ENCODE measurements at regions not wholly inside any gene's neighbourhood (a gene's known extent, or its start where the extent isn't known, plus 50 kb on each side); places are given as distances from the start of the nearest gene placed in this dataset.

- CTCF ChIA-PET, result no interaction called here
- no peaks in the 10 kb centered on the region for H3K27me3 ChIP-seq (replicated peaks in 2 of 5; ENCODE audit: control insufficient read depth in 4 of 5, insufficient read depth in 5 of 5, low read length in 4 of 5)
- H3K36me3 ChIP-seq (ENCODE audit: control insufficient read depth in 4 of 4, insufficient read depth in 4 of 4, low read length in 3 of 4), result no peaks in the 10 kb centered on the region
- peaks cover 0 to 2% (median 0%) of the 10 kb centered on the region in 5 experiments for H3K9me3 ChIP-seq (ENCODE audit: control extremely low read depth in 1 of 5, control insufficient read depth in 4 of 5, insufficient read depth in 2 of 5, low read depth in 1 of 5, low read length in 4 of 5)
- no peaks in the 10 kb centered on the region for H3K4me1 ChIP-seq (ENCODE audit: control extremely low read depth in 1 of 4, control insufficient read depth in 4 of 4, insufficient read depth in 4 of 4, low read length in 3 of 4)
- no peak overlapping the region for H3K27ac ChIP-seq (ENCODE audit: insufficient read depth in 1 of 2, low read depth in 1 of 2, low read length in 2 of 2, poor library complexity in 1 of 2, severe bottlenecking in 2 of 2)
- WGBS (ENCODE audit: insufficient coverage), result 97% methylated on average over 7 of the region's 7 CpGs
- POLR2A ChIA-PET, result no interaction called here
- no peak for DNase-seq
- H3K4me3 ChIP-seq (ENCODE audit: control insufficient read depth in 1 of 7, extremely low read depth in 1 of 7, insufficient read depth in 4 of 7, low read depth in 2 of 7, low read length in 6 of 7), result no peak overlapping the region
These were observed 240.7 kb upstream of the FAM98A start for GRCh38 chr2:33839791-33840190.

DNA sequence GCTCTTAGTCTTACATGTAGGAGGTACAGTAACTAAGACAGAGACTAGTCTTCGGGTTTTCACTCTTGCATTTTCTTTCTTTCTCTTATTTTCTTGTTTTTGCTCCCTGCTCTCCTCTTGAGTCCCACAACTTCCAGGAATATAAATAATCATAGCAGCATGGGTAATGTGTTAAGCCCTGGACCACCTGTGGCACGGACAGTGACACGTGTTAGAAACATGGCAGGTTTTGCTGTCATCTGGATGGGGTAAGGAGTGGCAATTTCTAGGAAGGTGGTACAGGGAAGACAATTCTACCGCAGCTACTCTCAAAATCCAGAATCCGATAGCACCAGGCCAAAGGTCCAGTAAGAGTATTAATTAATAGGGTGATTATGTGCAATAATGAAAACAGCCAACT lies 237.5 kb upstream of the FAM98A start:
- ChIA-PET CTCF (no interaction called here), POLR2A (no interaction called here)
- no peaks in the 10 kb centered on the region for H3K36me3 ChIP-seq (ENCODE audit: control insufficient read depth in 4 of 4, insufficient read depth in 4 of 4, low read length in 3 of 4)
- no peak overlapping the region for H3K4me3 ChIP-seq (ENCODE audit: control insufficient read depth in 1 of 7, extremely low read depth in 1 of 7, insufficient read depth in 4 of 7, low read depth in 2 of 7, low read length in 6 of 7)
- no peaks in the 10 kb centered on the region for H3K4me1 ChIP-seq (ENCODE audit: control extremely low read depth in 1 of 4, control insufficient read depth in 4 of 4, insufficient read depth in 4 of 4, low read length in 3 of 4)
- no peaks in the 10 kb centered on the region for H3K27me3 ChIP-seq (replicated peaks in 2 of 5; ENCODE audit: control insufficient read depth in 4 of 5, insufficient read depth in 5 of 5, low read length in 4 of 5)
- DNase-seq, result no peak
- 90% methylated on average over 2 of the region's 5 CpGs for WGBS (ENCODE audit: insufficient coverage)
- H3K27ac ChIP-seq (ENCODE audit: insufficient read depth in 1 of 2, low read depth in 1 of 2, low read length in 2 of 2, poor library complexity in 1 of 2, severe bottlenecking in 2 of 2), result no peak overlapping the region
- H3K9me3 ChIP-seq (ENCODE audit: control extremely low read depth in 1 of 5, control insufficient read depth in 4 of 5, insufficient read depth in 2 of 5, low read depth in 1 of 5, low read length in 4 of 5), result peaks cover 0 to 2% (median 0%) of the 10 kb centered on the region in 5 experiments

DNA sequence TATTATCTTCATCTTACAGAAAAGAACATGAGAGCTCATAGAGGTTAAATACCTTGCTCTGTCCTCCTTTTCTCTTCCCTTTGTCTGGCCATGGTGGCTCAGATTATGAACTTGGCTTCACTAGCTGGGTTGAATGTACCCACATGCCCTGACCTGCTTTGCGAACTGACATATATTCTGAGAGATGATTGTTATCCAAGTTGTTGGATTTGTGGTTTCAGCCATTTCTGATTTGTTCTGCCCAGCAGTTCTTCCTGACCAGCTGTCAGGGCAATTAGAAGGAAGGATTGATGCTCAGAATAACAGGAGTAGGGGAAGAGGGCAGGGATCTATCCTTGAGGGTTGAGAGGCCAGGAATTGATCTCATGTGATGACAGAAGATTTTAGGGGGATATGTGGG lies 236.8 kb upstream of the FAM98A start:
- no CpG with 5 or more reads among the region's 1 CpG for WGBS (ENCODE audit: insufficient coverage)
- H3K9me3 ChIP-seq (ENCODE audit: control extremely low read depth in 1 of 5, control insufficient read depth in 4 of 5, insufficient read depth in 2 of 5, low read depth in 1 of 5, low read length in 4 of 5), result peaks cover 0 to 2% (median 0%) of the 10 kb centered on the region in 5 experiments
- H3K4me1 ChIP-seq (ENCODE audit: control extremely low read depth in 1 of 4, control insufficient read depth in 4 of 4, insufficient read depth in 4 of 4, low read length in 3 of 4), result no peaks in the 10 kb centered on the region
- H3K27ac ChIP-seq (ENCODE audit: insufficient read depth in 1 of 2, low read depth in 1 of 2, low read length in 2 of 2, poor library complexity in 1 of 2, severe bottlenecking in 2 of 2), result no peak overlapping the region
- POLR2A ChIA-PET, result no interaction called here
- DNase-seq, result no peak
- H3K27me3 ChIP-seq (replicated peaks in 2 of 5; ENCODE audit: control insufficient read depth in 4 of 5, insufficient read depth in 5 of 5, low read length in 4 of 5), result no peaks in the 10 kb centered on the region
- H3K36me3 ChIP-seq (ENCODE audit: control insufficient read depth in 4 of 4, insufficient read depth in 4 of 4, low read length in 3 of 4), result no peaks in the 10 kb centered on the region
- H3K4me3 ChIP-seq (ENCODE audit: control insufficient read depth in 1 of 7, extremely low read depth in 1 of 7, insufficient read depth in 4 of 7, low read depth in 2 of 7, low read length in 6 of 7), result no peak overlapping the region
- CTCF ChIA-PET, result no interaction called here

GRCh38 chr2:33822964-33823363 lies 223.9 kb upstream of the FAM98A start:
- CTCF ChIA-PET, result no interaction called here
- WGBS (ENCODE audit: insufficient coverage), result 100% methylated on average over 1 of the region's 3 CpGs
- POLR2A ChIA-PET, result no interaction called here

DNA sequence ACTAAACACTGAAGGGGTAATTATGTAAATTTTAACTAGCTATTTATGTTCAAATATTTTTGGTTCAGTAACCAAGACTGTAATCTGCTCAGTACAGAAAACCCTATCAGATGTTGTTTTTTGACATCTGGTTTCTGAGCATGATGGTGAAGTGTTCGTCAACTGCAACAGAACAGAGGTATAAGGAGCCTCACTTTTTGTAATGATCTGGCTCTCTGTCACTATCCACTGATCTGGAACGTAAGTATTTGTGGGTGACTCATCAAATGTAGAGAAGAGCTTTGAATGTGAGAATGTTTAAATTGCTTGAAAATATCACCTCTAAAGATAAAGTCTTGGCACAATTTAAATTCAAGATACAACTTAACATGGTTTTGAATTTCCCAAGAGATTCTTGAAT lies 213.6 kb upstream of the FAM98A start:
- H3K4me3 ChIP-seq (ENCODE audit: control insufficient read depth in 1 of 7, extremely low read depth in 1 of 7, insufficient read depth in 4 of 7, low read depth in 2 of 7, low read length in 6 of 7), result no peak overlapping the region
- H3K4me1 ChIP-seq (ENCODE audit: control extremely low read depth in 1 of 4, control insufficient read depth in 4 of 4, insufficient read depth in 4 of 4, low read length in 3 of 4), result no peaks in the 10 kb centered on the region
- ChIA-PET CTCF (no interaction called here), POLR2A (no interaction called here)
- no peak for DNase-seq
- no peak overlapping the region for H3K27ac ChIP-seq (ENCODE audit: insufficient read depth in 1 of 2, low read depth in 1 of 2, low read length in 2 of 2, poor library complexity in 1 of 2, severe bottlenecking in 2 of 2)
- H3K9me3 ChIP-seq (ENCODE audit: control extremely low read depth in 1 of 5, control insufficient read depth in 4 of 5, insufficient read depth in 2 of 5, low read depth in 1 of 5, low read length in 4 of 5), result no peaks in the 10 kb centered on the region
- no peaks in the 10 kb centered on the region for H3K27me3 ChIP-seq (replicated peaks in 2 of 5; ENCODE audit: control insufficient read depth in 4 of 5, insufficient read depth in 5 of 5, low read length in 4 of 5)
- no CpG with 5 or more reads among the region's 2 CpGs for WGBS (ENCODE audit: insufficient coverage)
- H3K36me3 ChIP-seq (ENCODE audit: control insufficient read depth in 4 of 4, insufficient read depth in 4 of 4, low read length in 3 of 4), result no peaks in the 10 kb centered on the region

More at GRCh38 chr2:33822964-33823363, 223.9 kb upstream of the FAM98A start:
- Histone ChIP-seq H3K4me3 (ENCODE audit: control insufficient read depth in 1 of 7, extremely low read depth in 1 of 7, insufficient read depth in 4 of 7, low read depth in 2 of 7, low read length in 6 of 7) (no peak overlapping the region), H3K27me3 (replicated peaks in 2 of 5; ENCODE audit: control insufficient read depth in 4 of 5, insufficient read depth in 5 of 5, low read length in 4 of 5) (no peaks in the 10 kb centered on the region), H3K4me1 (ENCODE audit: control extremely low read depth in 1 of 4, control insufficient read depth in 4 of 4, insufficient read depth in 4 of 4, low read length in 3 of 4) (no peaks in the 10 kb centered on the region), H3K27ac (ENCODE audit: insufficient read depth in 1 of 2, low read depth in 1 of 2, low read length in 2 of 2, poor library complexity in 1 of 2, severe bottlenecking in 2 of 2) (no peak overlapping the region), H3K36me3 (ENCODE audit: control insufficient read depth in 4 of 4, insufficient read depth in 4 of 4, low read length in 3 of 4) (no peaks in the 10 kb centered on the region), H3K9me3 (ENCODE audit: control extremely low read depth in 1 of 5, control insufficient read depth in 4 of 5, insufficient read depth in 2 of 5, low read depth in 1 of 5, low read length in 4 of 5) (peaks cover 0 to 2% (median 0%) of the 10 kb centered on the region in 5 experiments)
- no peak for DNase-seq

DNA sequence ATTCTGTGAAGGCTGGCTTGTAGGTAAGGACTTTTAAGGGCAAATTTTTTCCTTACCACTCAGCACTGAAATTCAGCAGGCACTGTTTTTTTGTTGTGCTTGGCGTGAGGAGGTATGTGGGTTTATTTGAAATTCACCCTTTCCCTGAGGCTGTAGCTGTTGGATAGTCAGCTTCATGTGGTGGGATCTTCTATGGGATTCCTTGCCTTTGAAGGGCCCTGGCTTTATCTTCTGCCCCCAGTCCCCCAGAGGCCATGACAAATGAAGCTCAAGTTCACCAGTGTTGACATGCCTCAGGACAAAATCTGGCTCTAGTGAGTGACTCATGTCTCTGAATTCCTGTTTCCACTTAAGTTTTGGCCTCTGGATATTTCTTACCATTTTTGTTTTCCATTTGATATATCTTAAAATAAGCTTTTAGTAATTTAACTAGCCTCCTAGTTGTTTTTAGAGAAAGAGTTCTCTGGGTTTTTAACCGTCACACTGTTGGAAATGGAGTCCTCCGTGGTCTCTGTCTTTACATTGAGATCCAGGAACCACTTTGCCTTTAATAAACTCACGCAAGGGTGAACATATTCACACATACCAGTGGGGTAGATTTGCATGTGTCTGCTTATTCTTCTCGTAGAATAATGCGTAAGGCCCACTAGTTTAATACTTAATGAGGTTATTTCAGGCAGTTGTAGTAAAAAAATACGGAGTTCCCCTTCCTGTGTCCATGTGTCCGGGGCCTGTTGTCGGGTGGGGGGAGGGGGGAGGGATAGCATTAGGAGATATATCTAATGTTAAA lies 211.1 kb upstream of the FAM98A start:
- H3K27ac ChIP-seq (ENCODE audit: insufficient read depth in 1 of 2, low read depth in 1 of 2, low read length in 2 of 2, poor library complexity in 1 of 2, severe bottlenecking in 2 of 2), result no peak overlapping the region
- DNase-seq, result no peak
- no peaks in the 10 kb centered on the region for H3K4me1 ChIP-seq (ENCODE audit: control extremely low read depth in 1 of 4, control insufficient read depth in 4 of 4, insufficient read depth in 4 of 4, low read length in 3 of 4)
- H3K4me3 ChIP-seq (ENCODE audit: control insufficient read depth in 1 of 7, extremely low read depth in 1 of 7, insufficient read depth in 4 of 7, low read depth in 2 of 7, low read length in 6 of 7), result no peak overlapping the region
- no peaks in the 10 kb centered on the region for H3K9me3 ChIP-seq (ENCODE audit: control extremely low read depth in 1 of 5, control insufficient read depth in 4 of 5, insufficient read depth in 2 of 5, low read depth in 1 of 5, low read length in 4 of 5)
- CTCF ChIA-PET, result no interaction called here
- H3K27me3 ChIP-seq (replicated peaks in 2 of 5; ENCODE audit: control insufficient read depth in 4 of 5, insufficient read depth in 5 of 5, low read length in 4 of 5), result no peaks in the 10 kb centered on the region
- H3K36me3 ChIP-seq (ENCODE audit: control insufficient read depth in 4 of 4, insufficient read depth in 4 of 4, low read length in 3 of 4), result no peaks in the 10 kb centered on the region
- POLR2A ChIA-PET, result no interaction called here
- 100% methylated on average over 2 of the region's 9 CpGs for WGBS (ENCODE audit: insufficient coverage)

- H3K4me1 ChIP-seq (ENCODE audit: control extremely low read depth in 1 of 4, control insufficient read depth in 4 of 4, insufficient read depth in 4 of 4, low read length in 3 of 4), result no peaks in the 10 kb centered on the region
- no peak overlapping the region for H3K4me3 ChIP-seq (ENCODE audit: control insufficient read depth in 1 of 7, extremely low read depth in 1 of 7, insufficient read depth in 4 of 7, low read depth in 2 of 7, low read length in 6 of 7)
- no peaks in the 10 kb centered on the region for H3K9me3 ChIP-seq (ENCODE audit: control extremely low read depth in 1 of 5, control insufficient read depth in 4 of 5, insufficient read depth in 2 of 5, low read depth in 1 of 5, low read length in 4 of 5)
- H3K27ac ChIP-seq (ENCODE audit: insufficient read depth in 1 of 2, low read depth in 1 of 2, low read length in 2 of 2, poor library complexity in 1 of 2, severe bottlenecking in 2 of 2), result no peak overlapping the region
- H3K27me3 ChIP-seq (replicated peaks in 2 of 5; ENCODE audit: control insufficient read depth in 4 of 5, insufficient read depth in 5 of 5, low read length in 4 of 5), result no peaks in the 10 kb centered on the region
- H3K36me3 ChIP-seq (ENCODE audit: control insufficient read depth in 4 of 4, insufficient read depth in 4 of 4, low read length in 3 of 4), result no peaks in the 10 kb centered on the region
- WGBS (ENCODE audit: insufficient coverage), result 100% methylated on average over 3 of the region's 6 CpGs
- POLR2A ChIA-PET, result no interaction called here
- CTCF ChIA-PET, result no interaction called here
- no peak for DNase-seq
These were observed 206.9 kb upstream of the FAM98A start for GRCh38 chr2:33806041-33806440.

Data from common myeloid progenitor, CD34-positive (primary cell).